IMR-90 (cell line): ENCODE measurements at regions not wholly inside any gene's neighbourhood (a gene's known extent, or its start where the extent isn't known, plus 50 kb on each side); places are given as distances from the start of the nearest gene placed in this dataset.

Source experiments
- ATAC-seq: fragments of 200-7000 bp; cut with Tn5 transposase; 2 replicates; pipeline ENCODE4 v1.9.1; 2020; ENCODE audit warnings: low read depth, mild to moderate bottlenecking, moderate library complexity
- BruUV-seq: library from RNA; stranded (reverse); fragments of 400-500 nt; replicated peaks from 2 replicates; lab custom pipeline; 2021; lab: Mats Ljungman, UMichigan
- CTCF ChIA-PET: fragments of 300-600 bp; formaldehyde crosslinking; extraction: SDS; loops from one replicate; lab custom pipeline; 2021; ENCODE audit warnings: antibody characterized with exemption; lab: Yijun Ruan, JAX
- POLR2A ChIA-PET: fragments of 300-600 bp; sonication (Branson Sonifier 250); formaldehyde crosslinking; loops from one replicate; lab custom pipeline; 2022; ENCODE audit warnings: antibody characterized with exemption; ENCODE audit not compliant: unreplicated experiment; lab: Charles Lee
- DNase-seq: peaks from one replicate; pipeline ENCODE4 v3.0.0; 2013
- H2AFZ ChIP-seq: replicated peaks from 2 replicates; pipeline ENCODE3; 2013; ENCODE audit warnings: low read length, mild to moderate bottlenecking; ENCODE audit not compliant: poor library complexity
- H2AK5ac ChIP-seq: 2 replicates; pipeline ENCODE4 v1.6.1; 2013; ENCODE audit warnings: low read depth, low read length, inconsistent platforms
- H2AK9ac ChIP-seq: replicated peaks from 2 replicates; pipeline ENCODE3; 2013; ENCODE audit warnings: mild to moderate bottlenecking, low read depth, low read length, moderate library complexity; ENCODE audit not compliant: poor library complexity
- H2BK120ac ChIP-seq: 2 replicates; pipeline ENCODE4 v1.6.1; 2013; ENCODE audit warnings: low read depth, low read length, inconsistent platforms
- H2BK15ac ChIP-seq: 3 replicates; pipeline ENCODE4 v1.6.1; 2013; ENCODE audit warnings: low read depth, low read length, inconsistent platforms
- H2BK20ac ChIP-seq: 2 replicates; pipeline ENCODE4 v1.6.1; 2013; ENCODE audit warnings: low read depth, mild to moderate bottlenecking, inconsistent platforms, low read length, moderate library complexity
- H2BK5ac ChIP-seq: 2 replicates; pipeline ENCODE4 v1.6.1; 2013; ENCODE audit warnings: mild to moderate bottlenecking, low read depth, low read length, inconsistent platforms; ENCODE audit not compliant: poor library complexity, severe bottlenecking
- H3K14ac ChIP-seq: replicated peaks from 2 replicates; pipeline ENCODE4 v1.6.1; 2013; ENCODE audit warnings: low read depth, low read length, inconsistent platforms
- H3K18ac ChIP-seq: 2 replicates; pipeline ENCODE4 v1.6.1; 2013; ENCODE audit warnings: low read depth, low read length, control low read depth
- H3K23ac ChIP-seq: 2 replicates; pipeline ENCODE4 v1.6.1; 2013; ENCODE audit warnings: low read depth, low read length, inconsistent platforms
- H3K27ac ChIP-seq: 2 replicates; pipeline ENCODE4 v1.5.1; 2013; ENCODE audit warnings: mild to moderate bottlenecking, control low read depth, low read length; ENCODE audit not compliant: insufficient read depth
- H3K27me3 ChIP-seq: 2 replicates; pipeline ENCODE4 v1.6.1; 2013; ENCODE audit warnings: low read length; ENCODE audit not compliant: control insufficient read depth, insufficient read depth
- H3K36me3 ChIP-seq: 2 replicates; pipeline ENCODE4 v1.6.1; 2013; ENCODE audit warnings: low read length, mixed read lengths; ENCODE audit not compliant: control insufficient read depth, insufficient read depth
- H3K4ac ChIP-seq: 2 replicates; pipeline ENCODE4 v1.6.1; 2013; ENCODE audit warnings: low read depth, low read length, inconsistent platforms
- H3K4me1 ChIP-seq: 2 replicates; pipeline ENCODE4 v1.6.1; 2013; ENCODE audit warnings: low read length, mixed read lengths; ENCODE audit not compliant: control insufficient read depth, insufficient read depth
- H3K4me2 ChIP-seq: 2 replicates; pipeline ENCODE4 v1.6.1; 2013; ENCODE audit warnings: low read depth, mild to moderate bottlenecking, control low read depth, low read length, moderate library complexity
- H3K4me3 ChIP-seq: 2 replicates; pipeline ENCODE4 v1.5.1; 2013; ENCODE audit warnings: low read depth, mild to moderate bottlenecking, control low read depth, low read length, moderate library complexity; ENCODE audit not compliant: insufficient read depth
- H3K56ac ChIP-seq: 2 replicates; pipeline ENCODE4 v1.6.1; 2013; ENCODE audit warnings: low read length, inconsistent platforms; ENCODE audit not compliant: insufficient read depth; ENCODE audit errors: extremely low read depth
- H3K79me1 ChIP-seq, 2 experiments: 2 replicates each; pipeline ENCODE4 v1.6.1; 2013; ENCODE audit warnings: low read length in 2 of 2, inconsistent platforms in 1 of 2, low read depth in 1 of 2
- H3K9ac ChIP-seq: 2 replicates; pipeline ENCODE4 v1.6.1; 2013; ENCODE audit warnings: low read depth, low read length, control low read depth
- H3K9me1 ChIP-seq: 2 replicates; pipeline ENCODE4 v1.6.1; 2013; ENCODE audit warnings: low read length, inconsistent platforms; ENCODE audit not compliant: insufficient read depth
- H3K9me3 ChIP-seq: 2 replicates; pipeline ENCODE4 v1.6.1; 2013; ENCODE audit warnings: low read length; ENCODE audit not compliant: control insufficient read depth, insufficient read depth
- H4K20me1 ChIP-seq: 2 replicates; pipeline ENCODE4 v1.6.1; 2013; ENCODE audit warnings: low read length, inconsistent platforms; ENCODE audit not compliant: insufficient read depth
- H4K5ac ChIP-seq: 2 replicates; pipeline ENCODE4 v1.6.1; 2013; ENCODE audit warnings: mild to moderate bottlenecking, low read depth, low read length, control low read depth
- H4K8ac ChIP-seq, 2 experiments: 2 replicates each; pipeline ENCODE4 v1.6.1; 2013; ENCODE audit warnings: low read depth in 2 of 2, low read length in 2 of 2, control low read depth in 1 of 2, inconsistent platforms in 1 of 2
- H4K91ac ChIP-seq: 2 replicates; pipeline ENCODE4 v1.6.1; 2013; ENCODE audit warnings: low read depth, low read length, inconsistent platforms; ENCODE audit not compliant: insufficient read depth
- BHLHE40 ChIP-seq: fragments of 150-350 bp; IDR thresholded peaks from 2 replicates; pipeline ENCODE4 v1.6.1; 2016; ENCODE audit warnings: mild to moderate bottlenecking, low read depth, low read length
- CEBPB ChIP-seq: IDR thresholded peaks from 2 replicates; pipeline ENCODE4 v1.6.1; 2012; ENCODE audit warnings: low read depth, low read length, improper control_type of control experiment
- CHD1 ChIP-seq: IDR thresholded peaks from 2 replicates; pipeline ENCODE4 v1.6.1; 2012; ENCODE audit warnings: low read depth, low read length, improper control_type of control experiment
- FOS ChIP-seq: fragments of 150-350 bp; IDR thresholded peaks from 2 replicates; pipeline ENCODE4 v1.6.1; 2016; ENCODE audit warnings: low read depth, low read length
- MAFK ChIP-seq: IDR thresholded peaks from 2 replicates; pipeline ENCODE4 v1.6.1; 2012; ENCODE audit warnings: low read depth, low read length, improper control_type of control experiment
- MAZ ChIP-seq: IDR thresholded peaks from 2 replicates; pipeline ENCODE4 v1.6.1; 2012; ENCODE audit warnings: low read depth, mild to moderate bottlenecking, low read length, improper control_type of control experiment, moderate library complexity, borderline replicate concordance
- MXI1 ChIP-seq: IDR thresholded peaks from 2 replicates; pipeline ENCODE4 v1.6.1; 2012; ENCODE audit warnings: low read depth, mild to moderate bottlenecking, low read length, moderate library complexity, borderline replicate concordance
- NFE2L2 ChIP-seq: fragments of 150-350 bp; IDR thresholded peaks from 2 replicates; pipeline ENCODE4 v1.6.1; 2016; ENCODE audit warnings: low read depth, mild to moderate bottlenecking, low read length
- POLR2A ChIP-seq: IDR thresholded peaks from 2 replicates; pipeline ENCODE4 v1.6.1; 2012; ENCODE audit warnings: mild to moderate bottlenecking, low read depth, low read length
- RAD21 ChIP-seq: IDR thresholded peaks from 2 replicates; pipeline ENCODE4 v1.6.1; 2012; ENCODE audit warnings: low read length, improper control_type of control experiment
- RCOR1 ChIP-seq: IDR thresholded peaks from 2 replicates; pipeline ENCODE4 v1.6.1; 2012; ENCODE audit warnings: mild to moderate bottlenecking, low read length, improper control_type of control experiment; ENCODE audit not compliant: insufficient replicate concordance
- RFX5 ChIP-seq: IDR thresholded peaks from 2 replicates; pipeline ENCODE4 v1.8.0; 2012; ENCODE audit warnings: low read depth, mild to moderate bottlenecking, low read length, moderate library complexity
- SMC3 ChIP-seq: fragments of 150-350 bp; IDR thresholded peaks from 2 replicates; pipeline ENCODE4 v1.6.1; 2016; ENCODE audit warnings: low read depth, mild to moderate bottlenecking, antibody characterized with exemption, low read length, moderate library complexity
- WGBS, 2 experiments: methylation state at CpG; one replicate each; pipeline versions ENCODE4 v1.1.5 to v1.1.7; 2013; ENCODE audit warnings: missing lambda C conversion rate in 2 of 2; ENCODE audit not compliant: insufficient read length in 1 of 2; ENCODE audit errors: extremely low coverage in 2 of 2; 5-methylcytosine and 5-hydroxymethylcytosine counted together
- dilution Hi-C: fragments of 300-500 bp; cut with HindIII; formaldehyde crosslinking; loops from one replicate; pipeline ENCODE4 v1.14.3; 2018; ENCODE audit warnings: low sequenced_read_pairs; ENCODE audit not compliant: unreplicated experiment
- in situ Hi-C: fragments of 300-500 bp; cut with MboI; formaldehyde crosslinking; loops from 3 replicates; pipeline ENCODE4 v1.14.3; 2019; ENCODE audit warnings: low sequenced_read_pairs, inconsistent platforms, mixed read lengths
- intact Hi-C: fragments of 100-400 bp; cut with micrococcal nuclease; formaldehyde crosslinking; loops from 2 replicates; pipeline ENCODE4 v1.10.0; 2022
- TF ChIP-seq, protein P1 (sequence below): conservative IDR thresholded peaks from 2 replicates; pipeline ENCODE4 v1.5.1; 2012; ENCODE audit warnings: mild to moderate bottlenecking, low read depth, low read length, improper control_type of control experiment
- TF ChIP-seq, protein P2 (sequence below): fragments of 150-350 bp; IDR thresholded peaks from 2 replicates; pipeline ENCODE4 v1.6.1; 2016; ENCODE audit warnings: low read depth, mild to moderate bottlenecking, low read length, moderate library complexity, borderline replicate concordance
- TF ChIP-seq, protein P3 (sequence below): fragments of 150-350 bp; IDR thresholded peaks from 2 replicates; pipeline ENCODE4 v1.6.1; 2017; ENCODE audit warnings: mild to moderate bottlenecking, antibody characterized with exemption, low read length, low read depth

DNA sequence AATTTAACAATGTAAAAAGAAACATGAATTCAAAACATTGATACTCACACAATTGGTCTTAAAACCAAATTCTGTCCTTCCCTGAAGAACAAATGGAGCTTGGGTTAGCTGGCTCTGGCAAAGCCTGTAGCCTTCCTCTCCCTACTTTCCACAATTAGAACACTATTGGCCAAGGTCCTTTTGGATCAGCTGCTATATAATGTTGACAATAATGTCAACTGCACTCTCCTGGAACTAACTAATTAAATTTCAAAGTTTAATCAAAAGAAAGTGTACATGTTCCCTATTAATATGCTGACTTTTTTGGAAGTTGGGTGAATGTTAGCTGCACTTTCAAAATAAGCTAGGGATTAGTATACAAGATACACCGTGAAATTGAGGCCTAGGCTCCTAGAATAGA is 440.1 kb upstream of the NFE2L3 start:
- H3K56ac ChIP-seq, result no peak overlapping the region
- dilution Hi-C loops (no loop called here), intact Hi-C loops (no loop called here), in situ Hi-C loops (no loop called here)
- H2AFZ ChIP-seq, result no peak overlapping the region
- no peaks in the 10 kb centered on the region for H3K27me3 ChIP-seq
- H4K8ac ChIP-seq, result no peak overlapping the region
- H3K4me1 ChIP-seq, result no peaks in the 10 kb centered on the region
- H4K5ac ChIP-seq, result no peak overlapping the region
- no peak overlapping the region for H2AK5ac ChIP-seq
- no peak overlapping the region for H2BK20ac ChIP-seq
- H3K23ac ChIP-seq, result no peak overlapping the region
- no peak overlapping the region for H3K18ac ChIP-seq
- H3K4ac ChIP-seq, result no peak overlapping the region
- no peak overlapping the region for H2BK15ac ChIP-seq
- no CpG with 5 or more reads among the region's 1 CpG for WGBS, 2 experiments
- no peak overlapping the region for H3K4me2 ChIP-seq
- H2BK120ac ChIP-seq, result no peak overlapping the region
- no peak overlapping the region for H3K4me3 ChIP-seq
- H3K14ac ChIP-seq, result no peak overlapping the region
- ATAC-seq (no peak), DNase-seq (no peak)
- TF ChIP-seq POLR2A (no peak), MAZ (no peak), FOS (no peak), SMC3 (no peak), RCOR1 (no peak), RAD21 (no peak), BHLHE40 (no peak), MXI1 (no peak), MAFK (no peak), CHD1 (no peak), CEBPB (no peak), NFE2L2 (no peak), RFX5 (no peak)
- TF ChIP-seq, protein P1, sequence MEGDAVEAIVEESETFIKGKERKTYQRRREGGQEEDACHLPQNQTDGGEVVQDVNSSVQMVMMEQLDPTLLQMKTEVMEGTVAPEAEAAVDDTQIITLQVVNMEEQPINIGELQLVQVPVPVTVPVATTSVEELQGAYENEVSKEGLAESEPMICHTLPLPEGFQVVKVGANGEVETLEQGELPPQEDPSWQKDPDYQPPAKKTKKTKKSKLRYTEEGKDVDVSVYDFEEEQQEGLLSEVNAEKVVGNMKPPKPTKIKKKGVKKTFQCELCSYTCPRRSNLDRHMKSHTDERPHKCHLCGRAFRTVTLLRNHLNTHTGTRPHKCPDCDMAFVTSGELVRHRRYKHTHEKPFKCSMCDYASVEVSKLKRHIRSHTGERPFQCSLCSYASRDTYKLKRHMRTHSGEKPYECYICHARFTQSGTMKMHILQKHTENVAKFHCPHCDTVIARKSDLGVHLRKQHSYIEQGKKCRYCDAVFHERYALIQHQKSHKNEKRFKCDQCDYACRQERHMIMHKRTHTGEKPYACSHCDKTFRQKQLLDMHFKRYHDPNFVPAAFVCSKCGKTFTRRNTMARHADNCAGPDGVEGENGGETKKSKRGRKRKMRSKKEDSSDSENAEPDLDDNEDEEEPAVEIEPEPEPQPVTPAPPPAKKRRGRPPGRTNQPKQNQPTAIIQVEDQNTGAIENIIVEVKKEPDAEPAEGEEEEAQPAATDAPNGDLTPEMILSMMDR, result no peak
- TF ChIP-seq, protein P2, sequence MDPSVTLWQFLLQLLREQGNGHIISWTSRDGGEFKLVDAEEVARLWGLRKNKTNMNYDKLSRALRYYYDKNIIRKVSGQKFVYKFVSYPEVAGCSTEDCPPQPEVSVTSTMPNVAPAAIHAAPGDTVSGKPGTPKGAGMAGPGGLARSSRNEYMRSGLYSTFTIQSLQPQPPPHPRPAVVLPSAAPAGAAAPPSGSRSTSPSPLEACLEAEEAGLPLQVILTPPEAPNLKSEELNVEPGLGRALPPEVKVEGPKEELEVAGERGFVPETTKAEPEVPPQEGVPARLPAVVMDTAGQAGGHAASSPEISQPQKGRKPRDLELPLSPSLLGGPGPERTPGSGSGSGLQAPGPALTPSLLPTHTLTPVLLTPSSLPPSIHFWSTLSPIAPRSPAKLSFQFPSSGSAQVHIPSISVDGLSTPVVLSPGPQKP, result no peak
- TF ChIP-seq, protein P3, sequence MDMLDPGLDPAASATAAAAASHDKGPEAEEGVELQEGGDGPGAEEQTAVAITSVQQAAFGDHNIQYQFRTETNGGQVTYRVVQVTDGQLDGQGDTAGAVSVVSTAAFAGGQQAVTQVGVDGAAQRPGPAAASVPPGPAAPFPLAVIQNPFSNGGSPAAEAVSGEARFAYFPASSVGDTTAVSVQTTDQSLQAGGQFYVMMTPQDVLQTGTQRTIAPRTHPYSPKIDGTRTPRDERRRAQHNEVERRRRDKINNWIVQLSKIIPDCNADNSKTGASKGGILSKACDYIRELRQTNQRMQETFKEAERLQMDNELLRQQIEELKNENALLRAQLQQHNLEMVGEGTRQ, result no peak
- H3K36me3 ChIP-seq, result no peaks in the 10 kb centered on the region
- no peaks in the 10 kb centered on the region for H3K9me3 ChIP-seq
- BruUV-seq, result no TSS peak
- POLR2A ChIA-PET, result no interaction called here
- H2BK5ac ChIP-seq, result no peak overlapping the region
- H3K9me1 ChIP-seq, result no peaks in the 10 kb centered on the region
- H3K79me1 ChIP-seq, result no peaks in the 10 kb centered on the region
- H4K20me1 ChIP-seq, result no peaks in the 10 kb centered on the region
- H3K27ac ChIP-seq, result no peak overlapping the region
- CTCF ChIA-PET, result no interaction called here
- H4K91ac ChIP-seq, result no peak overlapping the region
- no peak overlapping the region for H2AK9ac ChIP-seq
- no peak overlapping the region for H3K9ac ChIP-seq
